Heart right ventricle (tissue), 16 donors: ENCODE measurements at regions not wholly inside any gene's neighbourhood (a gene's known extent, or its start where the extent isn't known, plus 50 kb on each side); places are given as distances from the start of the nearest gene placed in this dataset.

Experiments used
- ATAC-seq, 8 donors: fragments of 200-7000 bp; cut with Tn5 transposase; one replicate each; pipeline ENCODE4 v1.9.1; 2020; ENCODE audit warnings: mild to moderate bottlenecking in 8 of 8, moderate library complexity in 8 of 8, moderate number of reproducible peaks in 1 of 8
- DNase-seq, 2 donors: peaks; one replicate each; pipeline ENCODE4 v3.0.0-alpha.2; 2020
- H3K27ac ChIP-seq, 10 donors: fragments of 200-600 bp; sonication (generic) in 2 of 10; one replicate each; pipeline versions ENCODE4 v1.5.0 to v1.8.0; 2020 to 2022; ENCODE audit warnings: mild to moderate bottlenecking in 3 of 10
- H3K27me3 ChIP-seq, 7 donors: fragments of 200-600 bp; one replicate each; pipeline ENCODE4 v1.8.0; 2021 to 2022; ENCODE audit warnings: mild to moderate bottlenecking in 2 of 7
- H3K36me3 ChIP-seq, 9 donors: fragments of 200-600 bp; sonication (generic) in 1 of 9; one replicate each; pipeline versions ENCODE4 v1.5.0 to v1.8.0; 2020 to 2022; ENCODE audit warnings: mild to moderate bottlenecking in 2 of 9
- H3K4me1 ChIP-seq, 9 donors: fragments of 200-600 bp; sonication (generic) in 1 of 9; one replicate each; pipeline versions ENCODE4 v1.5.0 to v1.8.0; 2020 to 2022; ENCODE audit warnings: mild to moderate bottlenecking in 4 of 9
- H3K4me3 ChIP-seq, 10 donors: fragments of 200-600 bp; sonication (generic) in 2 of 10; one replicate each; pipeline versions ENCODE4 v1.5.0 to v1.8.0; 2020 to 2022; ENCODE audit warnings: mild to moderate bottlenecking in 7 of 10, moderate library complexity in 2 of 10
- H3K9me3 ChIP-seq, 11 donors: fragments of 200-600 bp in 10 of 11; sonication (generic) in 2 of 11; one replicate each; pipeline versions ENCODE4 v1.5.0 to v1.8.0; 2013 to 2022; ENCODE audit warnings: mild to moderate bottlenecking in 2 of 11, control low read depth in 1 of 11, moderate library complexity in 1 of 11
- WGBS, 2 donors: extraction: QIAGEN DNeasy Blood & Tissue Kit; methylation state at CpG; one replicate each; pipeline ENCODE4 v1.1.7; 2013; ENCODE audit warnings: inconsistent platforms in 1 of 2; 5-methylcytosine and 5-hydroxymethylcytosine counted together
- intact Hi-C, 10 donors: fragments of 100-400 bp; cut with DNase I; formaldehyde crosslinking; loops; one replicate each; pipeline versions ENCODE4 v1.11.1 to v1.14.2; 2022
- TF ChIP-seq, protein P1 (sequence below), 9 donors: fragments of 200-600 bp; sonication (generic) in 2 of 9; IDR thresholded peaks; one replicate each; pipeline versions ENCODE4 v1.5.0 to v1.8.0; 2021 to 2022; ENCODE audit warnings: antibody characterized with exemption in 9 of 9, mild to moderate bottlenecking in 5 of 9, moderate library complexity in 1 of 9
- donor health status: Arrhythmogenic right ventricular cardiomyopathy.
- donor health status: ischemic (EF 13 %, LVEDD 7.1; RV severe dilation, severe dysfunction).
- donor health status: healthy with polysubstance abuse.
- donor health status: DM: no; HTN: yes; CAD: no.
- donor health status: DM: no; HTN: no; CAD: no.
- donor health status: ischemic (EF 25% LVEDD 6.9; RV normal size, moderate dysfunction).
- donor health status: ischemic (EF 25% LVEDD 5.7; RV mildly dilated, moderate dysfunction).
- donor health status: healthy.
- donor health status: DM: yes; HTN: yes; CAD: no.
- donor health status: Ischemic cardiomyopathy.
- donor health status: ischemic (EF 35%, LVEDD 5.7; RV mildly dilated, moderate dysfunction).
- donor health status: nonischemic (EF 11% LVEDD 7.7; RV severe dilation, severe dysfunction).
- donor health status: DM: yes; HTN: yes; CAD: no.
- donor health status: PGD.
- donor health status: ischemic (EF 29% LVEDD 5.4; RV normal size, mild dysfunction).
- donor health status: nonischemic (EF 23%, LVEDD 6.1; RV moderate dilation, normal function).

GRCh38 chr13:111898956-111899713, 167.8 kb upstream of the SOX1 start:
- H3K27ac ChIP-seq: no peak overlapping the region
- peaks cover 0 to 56% (median 27%) of the 10 kb centered on the region in 7 donors for H3K27me3 ChIP-seq
- no peak for DNase-seq
- intact Hi-C loops: no loop called here
- 82% methylated on average over 34 to 35 of the region's 35 CpGs for WGBS, 2 donors
- TF ChIP-seq, protein P1, sequence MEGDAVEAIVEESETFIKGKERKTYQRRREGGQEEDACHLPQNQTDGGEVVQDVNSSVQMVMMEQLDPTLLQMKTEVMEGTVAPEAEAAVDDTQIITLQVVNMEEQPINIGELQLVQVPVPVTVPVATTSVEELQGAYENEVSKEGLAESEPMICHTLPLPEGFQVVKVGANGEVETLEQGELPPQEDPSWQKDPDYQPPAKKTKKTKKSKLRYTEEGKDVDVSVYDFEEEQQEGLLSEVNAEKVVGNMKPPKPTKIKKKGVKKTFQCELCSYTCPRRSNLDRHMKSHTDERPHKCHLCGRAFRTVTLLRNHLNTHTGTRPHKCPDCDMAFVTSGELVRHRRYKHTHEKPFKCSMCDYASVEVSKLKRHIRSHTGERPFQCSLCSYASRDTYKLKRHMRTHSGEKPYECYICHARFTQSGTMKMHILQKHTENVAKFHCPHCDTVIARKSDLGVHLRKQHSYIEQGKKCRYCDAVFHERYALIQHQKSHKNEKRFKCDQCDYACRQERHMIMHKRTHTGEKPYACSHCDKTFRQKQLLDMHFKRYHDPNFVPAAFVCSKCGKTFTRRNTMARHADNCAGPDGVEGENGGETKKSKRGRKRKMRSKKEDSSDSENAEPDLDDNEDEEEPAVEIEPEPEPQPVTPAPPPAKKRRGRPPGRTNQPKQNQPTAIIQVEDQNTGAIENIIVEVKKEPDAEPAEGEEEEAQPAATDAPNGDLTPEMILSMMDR (IDR thresholded peaks at IDR 0.05): no peak
- ATAC-seq: no peak
- no peaks in the 10 kb centered on the region for H3K36me3 ChIP-seq
- H3K9me3 ChIP-seq: no peaks in the 10 kb centered on the region
- no peak overlapping the region for H3K4me3 ChIP-seq
- no peaks in the 10 kb centered on the region for H3K4me1 ChIP-seq

GRCh38 chr13:111899714-111900389, 167.1 kb upstream of the SOX1 start:
- 83 to 89% methylated on average over 15 of the region's 15 CpGs for WGBS, 2 donors
- no peak for ATAC-seq
- Histone ChIP-seq H3K9me3 (no peaks in the 10 kb centered on the region), H3K36me3 (no peaks in the 10 kb centered on the region), H3K27me3 (peaks cover 0 to 49% (median 19%) of the 10 kb centered on the region in 7 donors), H3K27ac (no peak overlapping the region), H3K4me3 (no peak overlapping the region), H3K4me1 (no peaks in the 10 kb centered on the region)
- intact Hi-C loops: no loop called here
- DNase-seq: no peak
- TF ChIP-seq, protein P1 (IDR thresholded peaks at IDR 0.05): no peak

DNA sequence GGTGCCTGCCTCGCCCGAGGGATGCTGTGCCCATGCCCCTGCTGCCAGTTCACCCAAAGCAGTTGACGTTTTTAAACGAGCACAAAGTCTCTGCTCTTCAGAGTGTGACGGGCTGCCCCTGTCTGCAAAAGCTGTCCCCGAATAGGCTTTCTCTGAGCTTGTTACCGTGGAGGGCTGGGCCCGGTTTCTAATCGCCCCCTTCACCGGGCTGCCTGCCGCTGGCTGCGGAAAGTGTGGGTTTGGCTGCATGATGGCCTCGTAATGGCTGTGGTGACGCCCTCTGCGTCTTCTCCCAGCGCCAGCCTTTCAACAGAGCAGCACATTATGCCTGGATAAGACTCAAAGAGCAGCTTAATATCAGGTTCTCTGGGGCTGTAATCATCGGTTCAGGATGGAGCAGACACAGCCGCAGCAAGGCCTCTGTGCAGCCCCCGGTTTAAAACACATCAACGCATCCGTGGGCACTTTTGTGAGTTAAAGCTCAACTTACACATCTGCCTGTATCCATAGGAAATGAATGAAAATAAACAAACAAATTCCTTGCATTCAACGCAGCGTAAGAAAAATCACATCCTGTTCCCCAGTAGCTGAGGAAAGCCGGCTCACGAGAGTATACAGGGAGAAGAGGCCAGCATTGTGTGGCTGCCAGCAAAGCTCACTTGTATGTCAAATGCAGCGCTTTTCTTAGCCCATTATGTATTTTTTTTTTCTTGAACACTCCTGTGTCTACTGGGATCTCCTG, 166.4 kb upstream of the SOX1 start:
- Histone ChIP-seq H3K9me3 (no peaks in the 10 kb centered on the region), H3K27ac (no peak overlapping the region), H3K36me3 (no peaks in the 10 kb centered on the region), H3K4me1 (no peaks in the 10 kb centered on the region), H3K4me3 (no peak overlapping the region), H3K27me3 (peaks cover 0 to 47% (median 12%) of the 10 kb centered on the region in 7 donors)
- WGBS, 2 donors: 51 to 54% methylated on average over 26 of the region's 26 CpGs
- intact Hi-C loops: no loop called here
- no peak for ATAC-seq
- DNase-seq: no peak
- TF ChIP-seq, protein P1 (IDR thresholded peaks at IDR 0.05): no peak

DNA sequence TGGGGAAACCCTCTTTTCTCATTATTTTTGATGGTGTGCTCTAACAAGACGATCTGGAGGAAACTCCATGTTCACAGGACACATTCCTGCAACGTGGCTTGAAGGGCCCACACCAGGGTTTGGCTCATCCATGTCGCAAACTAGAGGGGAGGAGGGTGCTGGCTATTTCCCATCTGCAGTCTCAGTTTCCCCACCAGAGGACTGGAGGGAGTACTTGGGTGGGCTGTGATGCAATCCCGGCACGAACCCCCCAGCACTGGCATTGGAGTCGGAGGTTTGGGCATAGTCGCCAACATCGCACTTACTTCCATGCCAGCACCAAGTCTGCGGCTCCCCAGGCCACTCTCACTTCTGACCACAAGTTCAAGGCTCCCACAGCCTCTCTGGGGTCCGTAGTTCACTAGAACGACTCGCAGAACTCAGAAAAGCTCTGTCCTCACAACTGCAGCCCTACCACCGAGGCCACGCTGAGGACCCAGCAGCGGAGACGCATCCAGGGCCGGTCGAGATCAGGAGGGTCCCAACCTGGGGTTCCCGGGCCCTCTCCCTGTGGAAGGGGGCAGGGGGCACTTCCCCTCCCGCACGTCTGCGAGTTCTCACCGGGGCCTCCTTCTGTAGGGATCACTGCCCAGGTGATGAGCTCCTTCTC, 165.6 kb upstream of the SOX1 start:
- intact Hi-C loops: no loop called here
- H3K36me3 ChIP-seq: no peaks in the 10 kb centered on the region
- TF ChIP-seq, protein P1 (IDR thresholded peaks at IDR 0.05): no peak
- ATAC-seq (no peak), DNase-seq (no peak)
- H3K4me1 ChIP-seq: no peaks in the 10 kb centered on the region
- no peaks in the 10 kb centered on the region for H3K9me3 ChIP-seq
- WGBS, 2 donors: 83 to 88% methylated on average over 23 of the region's 23 CpGs
- no peak overlapping the region for H3K27ac ChIP-seq
- H3K27me3 ChIP-seq: peaks cover 0 to 47% (median 8%) of the 10 kb centered on the region in 7 donors
- no peak overlapping the region for H3K4me3 ChIP-seq
